Breast epithelium (tissue), 3 donors: ENCODE measurements at regions not wholly inside any gene's neighbourhood (a gene's known extent, or its start where the extent isn't known, plus 50 kb on each side); places are given as distances from the start of the nearest gene placed in this dataset.

Experiments used
- POLR2A ChIP-seq: fragments of 450-650 bp; IDR thresholded peaks from one replicate; pipeline ENCODE4 v1.6.1; 2016; ENCODE audit warnings: antibody characterized with exemption, mild to moderate bottlenecking, moderate library complexity
- POLR2AphosphoS5 ChIP-seq, 3 donors: sonication (generic); formaldehyde crosslinking; IDR thresholded peaks; one replicate each; pipeline ENCODE4 v1.6.1; 2017; ENCODE audit warnings: antibody characterized with exemption in 3 of 3
- TF ChIP-seq, protein P1 (sequence below), 3 donors: fragments of 450-650 bp; IDR thresholded peaks; one replicate each; pipeline ENCODE4 v1.5.1; 2016 to 2017; ENCODE audit warnings: antibody characterized with exemption in 3 of 3, mild to moderate bottlenecking in 3 of 3, moderate library complexity in 3 of 3

DNA sequence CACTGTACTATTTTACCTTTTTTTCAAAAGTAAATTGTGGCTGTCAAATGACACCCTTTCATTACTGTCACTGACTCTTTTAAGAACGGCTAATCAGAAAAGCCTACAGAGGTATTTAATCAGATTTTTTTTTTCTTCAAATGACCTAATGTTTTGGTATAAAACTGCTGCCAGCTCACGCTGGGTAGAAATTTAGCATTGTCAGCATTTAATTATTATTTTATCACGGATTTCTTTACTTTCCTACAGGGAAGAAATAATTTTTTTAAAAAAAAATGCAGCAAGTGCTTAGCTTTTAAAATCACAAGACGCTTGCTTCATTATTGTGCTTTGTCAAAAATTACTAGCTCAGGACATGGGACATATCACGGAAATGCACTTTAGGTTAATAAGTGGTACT lies 149.1 kb upstream of the FOXN3 start:
- TF ChIP-seq, protein P1, sequence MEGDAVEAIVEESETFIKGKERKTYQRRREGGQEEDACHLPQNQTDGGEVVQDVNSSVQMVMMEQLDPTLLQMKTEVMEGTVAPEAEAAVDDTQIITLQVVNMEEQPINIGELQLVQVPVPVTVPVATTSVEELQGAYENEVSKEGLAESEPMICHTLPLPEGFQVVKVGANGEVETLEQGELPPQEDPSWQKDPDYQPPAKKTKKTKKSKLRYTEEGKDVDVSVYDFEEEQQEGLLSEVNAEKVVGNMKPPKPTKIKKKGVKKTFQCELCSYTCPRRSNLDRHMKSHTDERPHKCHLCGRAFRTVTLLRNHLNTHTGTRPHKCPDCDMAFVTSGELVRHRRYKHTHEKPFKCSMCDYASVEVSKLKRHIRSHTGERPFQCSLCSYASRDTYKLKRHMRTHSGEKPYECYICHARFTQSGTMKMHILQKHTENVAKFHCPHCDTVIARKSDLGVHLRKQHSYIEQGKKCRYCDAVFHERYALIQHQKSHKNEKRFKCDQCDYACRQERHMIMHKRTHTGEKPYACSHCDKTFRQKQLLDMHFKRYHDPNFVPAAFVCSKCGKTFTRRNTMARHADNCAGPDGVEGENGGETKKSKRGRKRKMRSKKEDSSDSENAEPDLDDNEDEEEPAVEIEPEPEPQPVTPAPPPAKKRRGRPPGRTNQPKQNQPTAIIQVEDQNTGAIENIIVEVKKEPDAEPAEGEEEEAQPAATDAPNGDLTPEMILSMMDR (IDR thresholded peaks at IDR 0.05) = no peak
- no peak for TF ChIP-seq POLR2AphosphoS5 (IDR thresholded peaks at IDR 0.05)
- no peak for TF ChIP-seq POLR2A
